ENCODE measurements at regions not wholly inside any gene's neighbourhood (a gene's known extent, or its start where the extent isn't known, plus 50 kb on each side); places are given as distances from the start of the nearest gene placed in this dataset.
"Not testable (repeated sequence)": the region's sequence is repeated elsewhere in the genome, so short reads cannot be mapped to it uniquely, and the experiment has no call there.

GRCh38 chr4:99763635-99764101, 53.0 kb upstream of the DAPP1 start:
- DNase-seq (ENCODE audit: low read depth), result peak; percentile 93

DNA sequence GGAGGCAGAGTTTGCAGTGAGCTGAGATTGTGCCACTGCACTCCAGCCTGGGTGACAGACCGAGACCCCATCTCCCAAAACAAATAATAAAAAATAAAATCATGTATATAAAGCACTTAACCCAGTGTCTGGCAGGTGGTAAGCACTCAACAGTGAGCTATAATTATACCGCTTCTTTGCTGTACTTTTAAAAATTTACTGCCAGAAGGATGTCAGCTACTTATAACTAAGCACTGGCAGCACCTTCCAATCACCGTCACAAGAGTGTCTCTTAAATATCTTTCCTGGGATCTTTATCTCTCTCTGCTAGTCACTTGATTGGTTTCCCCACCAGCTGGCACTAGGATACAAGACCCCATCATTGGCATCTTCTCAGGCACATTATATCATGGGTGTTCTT, 53.9 kb upstream of the DAPP1 start:
- DNase-seq (ENCODE audit: low read depth), result no peak

DNA sequence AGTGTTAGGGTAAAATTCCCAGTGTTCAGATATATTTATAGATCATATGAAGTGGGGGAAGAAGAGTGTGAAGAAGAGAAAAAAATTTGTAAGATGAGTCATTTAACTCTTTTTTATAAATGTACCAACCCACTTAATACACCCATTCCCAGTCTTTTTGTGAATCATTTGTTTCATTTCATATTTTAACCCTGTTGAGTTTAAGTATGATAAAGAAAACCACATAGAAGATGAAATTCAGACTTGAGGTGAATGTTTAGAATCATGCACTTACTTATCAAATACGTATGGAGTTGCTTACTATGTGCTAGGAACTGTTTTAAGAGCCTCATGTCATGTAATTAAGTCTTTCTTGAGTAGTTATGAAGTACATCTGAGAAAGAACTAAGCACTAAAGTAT, 56.6 kb upstream of the DAPP1 start:
- DNase-seq (ENCODE audit: low read depth), result no peak

GRCh38 chr4:99759346-99759984, 57.2 kb upstream of the DAPP1 start:
- no peak for DNase-seq (ENCODE audit: low read depth)

DNA sequence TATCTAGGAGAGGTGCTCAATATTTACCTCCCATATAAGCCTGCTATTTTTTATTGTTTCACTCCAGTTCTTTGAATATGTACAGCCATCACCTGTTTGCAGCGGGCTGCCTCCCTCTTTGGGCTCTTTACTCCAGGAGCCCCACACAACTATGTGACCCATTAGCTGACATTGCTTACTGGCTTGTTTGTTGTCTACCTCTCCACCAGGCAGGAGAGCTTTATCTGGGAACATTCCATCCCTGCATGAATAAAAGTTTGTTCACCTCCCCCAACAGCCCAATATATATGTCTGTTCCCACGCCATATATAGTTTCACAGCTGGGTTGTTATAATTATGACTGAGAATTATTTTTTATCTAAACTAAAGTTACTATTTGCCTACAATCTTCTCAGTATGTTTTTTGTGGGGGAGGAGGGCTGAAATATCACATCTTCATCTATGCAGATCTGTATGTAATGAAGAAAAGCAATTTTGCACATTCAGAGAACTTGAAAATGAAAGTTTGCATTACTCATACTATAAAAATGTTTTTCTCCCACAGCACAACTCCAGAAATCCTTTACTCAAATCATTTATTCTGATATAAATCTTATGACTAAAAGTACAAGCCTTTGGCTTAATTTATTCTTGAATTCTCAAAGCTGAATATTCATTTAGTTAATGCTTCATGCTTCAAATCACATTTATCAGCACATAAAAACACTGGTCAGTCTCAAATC, 61.2 kb upstream of the DAPP1 start:
- DNase-seq (ENCODE audit: low read depth), result no peak

GRCh38 chr4:99754756-99755155, 61.9 kb upstream of the DAPP1 start:
- peak; percentile 19 for DNase-seq (ENCODE audit: low read depth)

DNA sequence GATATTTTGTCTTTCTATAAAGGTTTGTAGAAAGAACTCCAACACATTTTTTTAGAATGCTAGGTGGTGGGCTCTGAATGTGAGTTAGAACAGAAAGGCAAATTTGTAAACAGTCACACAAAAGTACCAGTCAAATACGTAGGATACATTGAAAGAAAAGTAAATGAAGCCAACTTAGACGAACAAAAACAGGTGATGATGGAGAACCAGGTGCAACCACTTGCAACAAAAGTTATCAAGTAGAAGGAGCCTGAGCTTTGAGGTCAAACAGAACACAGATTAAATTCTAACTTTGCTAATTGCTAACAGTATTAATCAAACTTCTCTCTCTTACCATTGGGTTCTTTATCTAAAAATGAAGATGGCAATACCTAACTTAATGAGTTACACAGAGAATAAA, 62.7 kb upstream of the DAPP1 start:
- DNase-seq (ENCODE audit: low read depth), result no peak

DNA sequence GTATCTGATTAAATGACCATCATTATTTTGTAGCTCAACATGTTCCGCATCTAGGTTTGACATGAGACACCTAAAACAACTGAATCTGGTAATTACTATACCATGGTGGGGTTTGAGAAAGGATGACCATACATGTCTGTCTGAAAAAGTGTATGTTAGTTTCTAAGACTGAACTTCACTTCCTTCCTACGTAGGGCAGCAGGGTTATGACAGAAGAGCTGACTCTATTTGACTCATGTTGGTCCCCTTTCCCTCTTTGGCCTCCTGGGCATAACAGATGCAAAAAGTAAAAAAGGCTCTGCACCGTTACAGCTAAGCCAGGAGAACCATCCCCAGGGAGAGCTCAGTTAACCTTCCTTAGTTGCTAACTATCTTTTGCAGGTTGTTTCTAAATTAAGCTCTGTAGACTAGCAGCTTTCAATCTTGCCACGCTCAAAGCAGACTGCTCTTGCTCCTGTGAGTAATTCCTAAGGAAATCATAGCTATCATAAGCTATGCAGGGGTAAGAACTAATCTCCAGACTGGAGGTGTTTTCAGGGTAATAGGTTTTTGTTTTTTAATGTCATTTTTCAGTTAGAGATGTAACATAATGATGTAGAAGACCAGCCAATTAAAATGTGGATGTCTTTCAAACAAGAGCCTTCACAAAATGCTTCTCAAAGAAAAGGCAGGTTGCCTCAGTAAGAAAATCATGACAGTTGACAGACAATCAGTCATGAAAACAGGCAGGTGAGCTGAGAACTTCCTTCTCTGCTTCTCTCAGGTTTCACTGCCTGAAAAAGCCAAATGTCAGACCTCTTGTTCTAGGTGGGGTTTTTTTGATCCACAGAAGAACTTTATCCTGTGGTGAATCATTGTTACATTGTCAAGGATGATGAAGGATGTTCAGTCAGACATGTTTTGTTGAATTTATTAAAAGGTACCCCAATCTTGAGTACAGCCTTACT, 66.9 kb upstream of the DAPP1 start:
- DNase-seq (ENCODE audit: low read depth), result no peak

GRCh38 chr4:99746443-99746842, 70.2 kb upstream of the DAPP1 start:
- no peak for DNase-seq (ENCODE audit: low read depth)

- no peak for DNase-seq (ENCODE audit: low read depth)
Observed at GRCh38 chr4:99736846-99737245, 79.2 kb upstream of the C4orf54 start.

- no peak for DNase-seq (ENCODE audit: low read depth)
Observed at GRCh38 chr4:99735822-99736221, 78.2 kb upstream of the C4orf54 start.

GRCh38 chr4:99734583-99735322, 77.1 kb upstream of the C4orf54 start:
- DNase-seq (ENCODE audit: low read depth), result no peak

GRCh38 chr4:99733455-99733854, 75.8 kb upstream of the C4orf54 start:
- DNase-seq (ENCODE audit: low read depth), result not testable (repeated sequence)

DNA sequence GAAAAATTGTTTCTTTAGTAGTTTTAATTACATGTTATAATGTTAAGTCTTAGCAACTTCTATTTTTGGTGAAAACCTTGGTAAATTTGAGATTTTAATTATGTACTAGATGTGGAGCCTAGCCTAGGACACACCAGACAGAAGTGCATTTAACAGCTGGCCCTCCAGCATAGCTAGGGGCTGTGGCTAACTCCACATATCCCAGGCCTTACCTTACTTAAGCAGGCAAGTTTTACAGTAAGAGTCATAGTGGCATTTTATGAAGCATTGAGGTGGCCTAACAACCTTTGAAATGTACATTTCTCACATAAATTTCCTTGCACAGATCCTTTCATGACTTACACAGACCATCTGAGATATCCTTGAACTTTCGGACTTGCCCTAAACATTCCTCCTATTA, 71.6 kb upstream of the C4orf54 start:
- no peak for DNase-seq (ENCODE audit: low read depth)

DNA sequence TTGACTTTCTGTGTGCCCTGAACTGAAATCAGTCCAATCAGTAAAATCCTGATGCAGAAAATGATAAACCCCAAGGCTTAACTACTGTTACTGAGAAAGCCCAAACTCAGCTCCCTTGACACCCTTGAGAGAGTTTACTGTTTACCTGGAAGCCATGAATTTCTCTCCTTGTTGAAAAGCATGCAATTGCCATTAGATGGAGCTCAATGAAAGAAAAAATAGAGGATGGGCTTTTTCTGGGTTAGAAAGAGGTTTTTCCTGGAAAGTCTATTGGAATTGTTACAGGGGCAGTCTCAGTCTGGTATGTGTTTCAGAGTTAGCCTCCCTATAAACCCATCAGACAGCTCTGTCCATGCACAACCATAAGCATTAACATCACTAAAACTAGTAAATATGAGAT, 66.4 kb upstream of the C4orf54 start:
- DNase-seq (ENCODE audit: low read depth), result no peak

DNA sequence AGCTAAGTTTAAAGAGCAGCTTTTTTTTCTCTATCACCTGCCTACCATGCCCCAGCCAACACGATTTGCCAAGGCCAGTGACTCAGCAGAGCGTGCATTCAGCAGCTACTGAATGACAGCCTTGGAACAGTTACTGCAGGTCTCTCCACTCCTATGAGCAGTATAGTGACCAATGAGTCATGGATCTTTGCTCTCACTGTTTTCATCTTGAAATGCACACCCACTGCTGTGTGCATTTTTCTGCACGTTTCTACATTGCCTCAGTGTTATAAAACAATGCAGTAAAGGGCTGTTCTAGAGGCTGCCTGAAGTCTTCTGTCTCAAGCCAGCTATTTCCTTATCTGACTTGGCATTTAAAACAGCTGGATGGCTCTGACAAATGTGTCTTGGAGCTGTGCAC, 66.0 kb upstream of the C4orf54 start:
- DNase-seq (ENCODE audit: low read depth), result peak; percentile 13

- DNase-seq (ENCODE audit: low read depth), result no peak
Observed at GRCh38 chr4:99722725-99723124, 65.1 kb upstream of the C4orf54 start.

- DNase-seq (ENCODE audit: low read depth), result no peak
Observed at GRCh38 chr4:99722006-99722405, 64.4 kb upstream of the C4orf54 start.

- DNase-seq (ENCODE audit: low read depth), result no peak
Observed at GRCh38 chr4:99720206-99720605, 62.6 kb upstream of the C4orf54 start.

DNA sequence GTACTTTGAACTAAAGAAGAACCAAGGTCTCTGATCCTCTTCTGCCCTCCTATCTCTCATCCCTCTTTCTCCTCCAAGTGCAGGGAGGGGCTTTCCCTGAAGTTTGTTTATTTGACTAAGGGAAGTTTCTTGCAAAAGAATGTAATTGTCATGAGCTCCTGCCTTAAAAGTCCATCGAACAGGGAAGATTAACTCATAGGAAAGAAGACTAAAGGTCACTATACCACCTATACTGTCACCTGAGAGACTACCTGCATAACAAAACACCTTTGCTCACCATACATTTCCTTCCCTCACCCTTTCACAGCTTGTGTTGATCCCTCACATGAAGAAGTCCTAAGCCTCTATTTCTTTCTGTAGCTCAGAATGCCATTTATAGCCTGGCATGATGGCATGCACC, 59.4 kb upstream of the C4orf54 start:
- no peak for DNase-seq (ENCODE audit: low read depth)

- no peak for DNase-seq (ENCODE audit: low read depth)
Observed at GRCh38 chr4:99715286-99715685, 57.7 kb upstream of the C4orf54 start.

DNA sequence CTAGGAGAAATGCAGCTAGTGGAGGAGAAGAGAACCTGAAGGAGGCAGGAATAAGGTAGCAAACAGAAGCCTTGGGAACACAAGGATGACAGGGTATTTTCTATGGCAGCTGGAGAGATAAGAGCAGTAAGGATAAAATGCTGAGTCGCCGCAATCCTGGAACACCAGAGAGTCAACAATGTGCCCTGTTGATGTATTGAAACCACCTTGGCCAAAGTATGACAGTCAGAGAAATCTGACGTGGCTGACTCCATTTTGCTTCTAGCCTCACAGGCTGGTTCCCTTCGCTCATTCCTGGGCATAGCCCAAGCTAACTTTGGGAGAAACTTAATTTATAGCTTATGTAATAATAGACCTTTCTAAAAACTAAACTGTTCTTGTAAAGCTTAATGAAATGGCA, 56.6 kb upstream of the C4orf54 start:
- DNase-seq (ENCODE audit: low read depth), result no peak
